HCT116 (cell line): ENCODE measurements at regions not wholly inside any gene's neighbourhood (a gene's known extent, or its start where the extent isn't known, plus 50 kb on each side); places are given as distances from the start of the nearest gene placed in this dataset.

Experiments
- ATAC-seq: fragments of 200-7000 bp; cut with Tn5 transposase; 2 replicates; pipeline ENCODE4 v1.9.1; 2020; ENCODE audit warnings: mild to moderate bottlenecking, moderate library complexity
- BruUV-seq: library from RNA; stranded (reverse); fragments of 400-500 nt; replicated peaks from 2 replicates; lab custom pipeline; 2021; lab: Mats Ljungman, UMichigan
- CTCF ChIA-PET: fragments of 300-600 bp; sonication (Branson Sonifier 250); formaldehyde crosslinking; loops from one replicate; lab custom pipeline; 2021; ENCODE audit warnings: antibody characterized with exemption; lab: Charles Lee
- POLR2A ChIA-PET: fragments of 300-600, 350-600 bp; sonication (Branson Sonifier 250); formaldehyde crosslinking; loops from one replicate; lab custom pipeline; 2021; ENCODE audit warnings: antibody characterized with exemption; lab: Charles Lee
- RAD21 ChIA-PET, 2 experiments: fragments of 300-600 bp; sonication (Branson Sonifier 250); formaldehyde crosslinking; loops; one replicate each; lab custom pipeline; 2023; ENCODE audit warnings: low total read pairs in 2 of 2; ENCODE audit not compliant: uncharacterized antibody in 2 of 2, unreplicated experiment in 2 of 2, low non-redundant PET in 1 of 2; lab: Charles Lee
- DNase-seq: peaks from one replicate; pipeline ENCODE4 v3.0.0-alpha.2; 2010; ENCODE audit warnings: low read depth, low spot score
- H2AFZ ChIP-seq: fragments of 200-600 bp; shearing (Covaris generic), sonication (generic); 2 replicates; pipeline ENCODE4 v1.6.1; 2017; ENCODE audit warnings: low read depth, mixed run types, mixed read lengths, antibody characterized with exemption, low read length; ENCODE audit not compliant: poor library complexity, severe bottlenecking
- H3K27ac ChIP-seq: 2 replicates; pipeline ENCODE4 v1.5.1; 2012; ENCODE audit warnings: low read depth, low read length
- H3K27me3 ChIP-seq: fragments of 200-600 bp; sonication (generic); 2 replicates; pipeline ENCODE4 v1.6.1; 2016; ENCODE audit warnings: mixed run types, low read length, mixed read lengths; ENCODE audit not compliant: insufficient read depth
- H3K36me3 ChIP-seq, 2 experiments: fragments of 200-500 bp in 1 of 2; fragments of 200-600 bp in 1 of 2; sonication (Bioruptor generic) in 1 of 2; sonication (generic) in 1 of 2; 2 replicates each; pipeline versions ENCODE4 v1.5.1 to v1.6.1; 2014 to 2016; ENCODE audit warnings: low read length in 2 of 2, inconsistent platforms in 1 of 2, mixed read lengths in 1 of 2, mixed run types in 1 of 2; ENCODE audit not compliant: insufficient read depth in 2 of 2, control insufficient read depth in 1 of 2
- H3K4me1 ChIP-seq, 2 experiments: fragments of 200-600 bp in 1 of 2; sonication (generic) in 1 of 2; 2 replicates each; pipeline versions ENCODE4 v1.5.1 to v1.6.1; 2012 to 2017; ENCODE audit warnings: low read length in 2 of 2, inconsistent platforms in 1 of 2, mild to moderate bottlenecking in 1 of 2, mixed read lengths in 1 of 2, mixed run types in 1 of 2, moderate library complexity in 1 of 2; ENCODE audit not compliant: insufficient read depth in 2 of 2, control insufficient read depth in 1 of 2
- H3K4me2 ChIP-seq: fragments of 200-600 bp; sonication (generic); 2 replicates; pipeline ENCODE4 v1.6.1; 2017; ENCODE audit warnings: mixed run types, low read length, mixed read lengths
- H3K4me3 ChIP-seq, 2 experiments: fragments of 200-600 bp in 1 of 2; sonication (generic) in 1 of 2; replicated peaks in 1 of 2; 2 replicates each; pipeline ENCODE4 v1.5.1; 2011 to 2016; ENCODE audit warnings: low read length in 2 of 2, control low read depth in 1 of 2, low read depth in 1 of 2, mild to moderate bottlenecking in 1 of 2, mixed read lengths in 1 of 2, mixed run types in 1 of 2
- H3K79me2 ChIP-seq: fragments of 200-600 bp; sonication (generic); 2 replicates; pipeline ENCODE4 v1.6.1; 2017; ENCODE audit warnings: mild to moderate bottlenecking, mixed run types, low read length, moderate library complexity, mixed read lengths; ENCODE audit not compliant: insufficient read depth
- H3K9ac ChIP-seq: fragments of 200-600 bp; sonication (generic); 2 replicates; pipeline ENCODE4 v1.6.1; 2016; ENCODE audit warnings: low read length, mixed read lengths
- H3K9me2 ChIP-seq: fragments of 200-600 bp; sonication (generic), shearing (Covaris generic); 2 replicates; pipeline ENCODE4 v1.6.1; 2017; ENCODE audit warnings: mixed run types, mild to moderate bottlenecking, moderate library complexity; ENCODE audit not compliant: insufficient read depth
- H3K9me3 ChIP-seq, 2 experiments: fragments of 200-500 bp in 1 of 2; fragments of 200-600 bp in 1 of 2; sonication (Bioruptor generic) in 1 of 2; sonication (generic) in 1 of 2; 2 replicates each; pipeline ENCODE4 v1.6.1; 2014 to 2017; ENCODE audit warnings: low read length in 2 of 2, mixed read lengths in 2 of 2, inconsistent platforms in 1 of 2, low read depth in 1 of 2, mild to moderate bottlenecking in 1 of 2, mixed run types in 1 of 2, moderate library complexity in 1 of 2; ENCODE audit not compliant: control insufficient read depth in 1 of 2, insufficient read depth in 1 of 2
- H4K20me1 ChIP-seq: fragments of 200-600 bp; sonication (generic), shearing (Covaris generic); 2 replicates; pipeline ENCODE4 v1.6.1; 2017; ENCODE audit warnings: mixed run types, mild to moderate bottlenecking, moderate library complexity; ENCODE audit not compliant: insufficient read depth
- CEBPB ChIP-seq: IDR thresholded peaks from 2 replicates; pipeline ENCODE4 v1.6.1; 2012; ENCODE audit warnings: low read depth
- EGR1 ChIP-seq: IDR thresholded peaks from 2 replicates; pipeline ENCODE4 v1.6.1; 2012; ENCODE audit warnings: low read depth
- ELF1 ChIP-seq: IDR thresholded peaks from 2 replicates; pipeline ENCODE4 v1.6.1; 2012; ENCODE audit warnings: low read depth, borderline replicate concordance
- EZH2 ChIP-seq: fragments of 200-600 bp; sonication (generic); IDR thresholded peaks from 2 replicates; pipeline ENCODE4 v1.6.1; 2017; ENCODE audit warnings: antibody characterized with exemption, mixed run types
- EZH2phosphoT487 ChIP-seq: fragments of 200-600 bp; IDR thresholded peaks from 2 replicates; pipeline ENCODE4 v1.6.1; 2018; ENCODE audit warnings: antibody characterized with exemption, borderline replicate concordance
- POLR2A ChIP-seq: IDR thresholded peaks from 2 replicates; pipeline ENCODE4 v1.7.0; 2011; ENCODE audit warnings: borderline replicate concordance; ENCODE audit not compliant: insufficient read depth, insufficient read length; ENCODE audit errors: extremely low read depth
- SP1 ChIP-seq: IDR thresholded peaks from 2 replicates; pipeline ENCODE4 v1.6.1; 2012; ENCODE audit warnings: low read depth
- SRF ChIP-seq: IDR thresholded peaks from 2 replicates; pipeline ENCODE4 v1.6.1; 2012; ENCODE audit warnings: low read depth
- TCF7L2 ChIP-seq: IDR thresholded peaks from 2 replicates; pipeline ENCODE4 v1.7.0; 2011; ENCODE audit warnings: borderline replicate concordance, inconsistent platforms; ENCODE audit not compliant: insufficient read depth, insufficient read length; ENCODE audit errors: extremely low read depth
- YY1 ChIP-seq: IDR thresholded peaks from 2 replicates; pipeline ENCODE4 v1.6.1; 2011; ENCODE audit warnings: low read length, low read depth, moderate library complexity, mild to moderate bottlenecking; ENCODE audit not compliant: insufficient replicate concordance; ENCODE audit errors: extremely low read depth
- ZNF274 ChIP-seq: fragments of 200-500 bp; sonication (Bioruptor generic); IDR thresholded peaks from 2 replicates; pipeline ENCODE4 v1.6.1; 2014; ENCODE audit warnings: mild to moderate bottlenecking, low read depth, low read length, inconsistent platforms
- intact Hi-C: fragments of 100-400 bp; cut with micrococcal nuclease; formaldehyde crosslinking; loops from 2 replicates; pipeline ENCODE4 v1.10.0; 2022
- TF ChIP-seq, protein P1 (sequence below): IDR thresholded peaks from 2 replicates; pipeline ENCODE4 v1.6.1; 2012
- TF ChIP-seq, protein P2 (sequence below), 3 experiments: fragments of 200-600 bp in 1 of 3; sonication (generic) in 1 of 3; IDR thresholded peaks in 2 of 3; conservative IDR thresholded peaks in 1 of 3; 2 replicates each; pipeline ENCODE4 v1.5.1; 2012 to 2017; ENCODE audit warnings: low read depth in 2 of 3, low read length in 2 of 3, antibody characterized with exemption in 1 of 3, borderline replicate concordance in 1 of 3, control low read depth in 1 of 3, mild to moderate bottlenecking in 1 of 3, mixed read lengths in 1 of 3, mixed run types in 1 of 3, moderate library complexity in 1 of 3; ENCODE audit not compliant: insufficient read depth in 1 of 3

DNA sequence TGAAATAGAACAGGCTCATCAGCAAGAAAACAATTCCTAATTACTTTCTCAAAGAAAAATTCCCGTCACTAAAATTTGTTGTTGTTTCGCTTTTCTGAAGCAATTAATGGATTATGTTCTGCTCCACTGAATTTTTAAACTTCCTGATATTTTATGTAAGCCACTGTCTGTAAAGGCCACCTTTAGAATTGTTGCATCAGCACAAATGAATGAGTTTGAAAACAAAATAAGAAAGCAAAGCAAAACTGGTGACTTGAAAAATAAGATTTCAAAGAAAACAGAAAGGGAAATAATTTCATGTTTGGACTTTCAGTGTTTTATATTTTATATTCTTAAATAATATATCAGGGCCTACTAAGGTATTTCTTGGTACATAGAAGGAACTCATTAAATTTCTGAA, 636.3 kb upstream of the TYRP1 start:
- no peaks in the 10 kb centered on the region for H3K36me3 ChIP-seq
- no peak overlapping the region for H2AFZ ChIP-seq
- H3K4me2 ChIP-seq, result no peak overlapping the region
- no peaks in the 10 kb centered on the region for H3K9me2 ChIP-seq
- peaks cover 9 to 19% of the 10 kb centered on the region in 2 experiments; a peak in 2 of 4 replicates for H3K9me3 ChIP-seq
- no peaks in the 10 kb centered on the region for H3K79me2 ChIP-seq
- intact Hi-C loops, result no loop called here
- H3K4me1 ChIP-seq, result no peaks in the 10 kb centered on the region
- no peak overlapping the region for H3K27ac ChIP-seq
- ChIA-PET POLR2A (no interaction called here), CTCF (no interaction called here), RAD21 (no interaction called here)
- H4K20me1 ChIP-seq, result no peaks in the 10 kb centered on the region
- no peak for ATAC-seq
- TF ChIP-seq EZH2phosphoT487 (no peak), EGR1 (no peak), CEBPB (no peak), ZNF274 (no peak), POLR2A (no peak), SRF (no peak), TCF7L2 (no peak), SP1 (no peak), EZH2 (no peak), ELF1 (no peak), YY1 (no peak)
- TF ChIP-seq, protein P1, sequence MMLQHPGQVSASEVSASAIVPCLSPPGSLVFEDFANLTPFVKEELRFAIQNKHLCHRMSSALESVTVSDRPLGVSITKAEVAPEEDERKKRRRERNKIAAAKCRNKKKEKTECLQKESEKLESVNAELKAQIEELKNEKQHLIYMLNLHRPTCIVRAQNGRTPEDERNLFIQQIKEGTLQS, result no peak
- TF ChIP-seq, protein P2, sequence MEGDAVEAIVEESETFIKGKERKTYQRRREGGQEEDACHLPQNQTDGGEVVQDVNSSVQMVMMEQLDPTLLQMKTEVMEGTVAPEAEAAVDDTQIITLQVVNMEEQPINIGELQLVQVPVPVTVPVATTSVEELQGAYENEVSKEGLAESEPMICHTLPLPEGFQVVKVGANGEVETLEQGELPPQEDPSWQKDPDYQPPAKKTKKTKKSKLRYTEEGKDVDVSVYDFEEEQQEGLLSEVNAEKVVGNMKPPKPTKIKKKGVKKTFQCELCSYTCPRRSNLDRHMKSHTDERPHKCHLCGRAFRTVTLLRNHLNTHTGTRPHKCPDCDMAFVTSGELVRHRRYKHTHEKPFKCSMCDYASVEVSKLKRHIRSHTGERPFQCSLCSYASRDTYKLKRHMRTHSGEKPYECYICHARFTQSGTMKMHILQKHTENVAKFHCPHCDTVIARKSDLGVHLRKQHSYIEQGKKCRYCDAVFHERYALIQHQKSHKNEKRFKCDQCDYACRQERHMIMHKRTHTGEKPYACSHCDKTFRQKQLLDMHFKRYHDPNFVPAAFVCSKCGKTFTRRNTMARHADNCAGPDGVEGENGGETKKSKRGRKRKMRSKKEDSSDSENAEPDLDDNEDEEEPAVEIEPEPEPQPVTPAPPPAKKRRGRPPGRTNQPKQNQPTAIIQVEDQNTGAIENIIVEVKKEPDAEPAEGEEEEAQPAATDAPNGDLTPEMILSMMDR (IDR thresholded peaks at IDR 0.05 in 2 of 3, conservative IDR thresholded peaks at IDR 0.05 in 1 of 3; ENCODE audit: borderline replicate concordance in 1 of 3, insufficient read depth in 1 of 3, low read depth in 2 of 3, low read length in 2 of 3), result no peak
- H3K4me3 ChIP-seq, result no peak overlapping the region
- DNase-seq, result no peak
- H3K27me3 ChIP-seq, result no peaks in the 10 kb centered on the region
- no TSS peak for BruUV-seq
- H3K9ac ChIP-seq, result no peak overlapping the region
